HG03460 (cell line): ENCODE measurements at regions not wholly inside any gene's neighbourhood (a gene's known extent, or its start where the extent isn't known, plus 50 kb on each side); places are given as distances from the start of the nearest gene placed in this dataset.

Experiments used
- ATAC-seq: cut with Tn5 transposase; IDR thresholded peaks from one replicate; pipeline ENCODE4 v1.9.1; 2021; ENCODE audit not compliant: unreplicated experiment

- no peak for ATAC-seq
These were observed 496.4 kb upstream of the LRRC4C start for GRCh38 chr11:41955635-41956400.

- ATAC-seq: no peak
These were observed 504.0 kb upstream of the LRRC4C start for GRCh38 chr11:41963406-41963805.

GRCh38 chr11:41970681-41971080 is 511.2 kb upstream of the LRRC4C start:
- ATAC-seq: no peak

- ATAC-seq: no peak
These were observed 512.1 kb upstream of the LRRC4C start for GRCh38 chr11:41971592-41971991.

- no peak for ATAC-seq
These were observed 519.5 kb upstream of the LRRC4C start for GRCh38 chr11:41978945-41979344.

GRCh38 chr11:41980741-41981140 is 521.3 kb upstream of the LRRC4C start:
- ATAC-seq: no peak

- ATAC-seq: no peak
These were observed 522.8 kb upstream of the LRRC4C start for GRCh38 chr11:41982276-41982675.

GRCh38 chr11:41982975-41983374 is 523.5 kb upstream of the LRRC4C start:
- ATAC-seq: no peak

GRCh38 chr11:41983475-41983874 is 524.0 kb upstream of the LRRC4C start:
- no peak for ATAC-seq

- no peak for ATAC-seq
These were observed 524.6 kb upstream of the LRRC4C start for GRCh38 chr11:41984023-41984422.

- ATAC-seq: no peak
These were observed 526.3 kb upstream of the LRRC4C start for GRCh38 chr11:41985799-41986198.

GRCh38 chr11:41988951-41989572 is 529.6 kb upstream of the LRRC4C start:
- ATAC-seq: no peak

GRCh38 chr11:41989823-41990380 is 530.5 kb upstream of the LRRC4C start:
- ATAC-seq: no peak

GRCh38 chr11:41996533-41996932 is 537.1 kb upstream of the LRRC4C start:
- no peak for ATAC-seq

- no peak for ATAC-seq
These were observed 538.5 kb upstream of the LRRC4C start for GRCh38 chr11:41997844-41998401.

- ATAC-seq: no peak
These were observed 539.6 kb upstream of the LRRC4C start for GRCh38 chr11:41999066-41999465.

GRCh38 chr11:42003801-42004200 is 544.3 kb upstream of the LRRC4C start:
- no peak for ATAC-seq

- ATAC-seq: no peak
These were observed 547.3 kb upstream of the LRRC4C start for GRCh38 chr11:42006766-42007165.

GRCh38 chr11:42012271-42012670 is 552.8 kb upstream of the LRRC4C start:
- ATAC-seq: no peak

- no peak for ATAC-seq
These were observed 554.3 kb upstream of the LRRC4C start for GRCh38 chr11:42013656-42014201.

- no peak for ATAC-seq
These were observed 562.5 kb upstream of the LRRC4C start for GRCh38 chr11:42021911-42022310.

GRCh38 chr11:42023267-42023666 is 563.8 kb upstream of the LRRC4C start:
- ATAC-seq: no peak
